K562 (cell line): ENCODE measurements at regions not wholly inside any gene's neighbourhood (a gene's known extent, or its start where the extent isn't known, plus 50 kb on each side); places are given as distances from the start of the nearest gene placed in this dataset.

ENCODE experiments used
- ATAC-seq: fragments of 200-7000 bp; cut with Tn5 transposase; 3 replicates; pipeline ENCODE4 v1.9.1; 2020; ENCODE audit warnings: moderate library complexity
- BruUV-seq: library from RNA; stranded (reverse); fragments of 400-500 nt; replicated peaks from 2 replicates; lab custom pipeline; 2021; lab: Mats Ljungman, UMichigan
- CTCF ChIA-PET: fragments of 300-600 bp; formaldehyde crosslinking; extraction: SDS; loops from one replicate; lab custom pipeline; 2021; ENCODE audit warnings: low intra/inter-chr PET ratio; lab: Yijun Ruan, JAX
- POLR2A ChIA-PET: fragments of 300-600, 350-650 bp; sonication (Branson Sonifier 250); formaldehyde crosslinking; extraction: SDS; loops from one replicate; lab custom pipeline; 2021; ENCODE audit warnings: antibody characterized with exemption, inconsistent platforms; lab: Yijun Ruan, JAX
- DNase-seq, 4 experiments: peaks; one replicate each; pipeline versions ENCODE4 v3.0.0 to v3.0.0-alpha.2; 2011 to 2018; ENCODE audit warnings: low spot score in 3 of 4, mixed read lengths in 3 of 4; ENCODE audit errors: extremely low read depth in 1 of 4
- FAIRE-seq: peaks from 2 replicates; lab custom pipeline; 2011; peaks lifted over from hg19 to GRCh38; lab: Jason Lieb, UNC
- H2AFZ ChIP-seq: 2 replicates; pipeline ENCODE4 v1.6.0; 2011; ENCODE audit warnings: low read depth, low read length, control low read depth, inconsistent platforms
- H3K27ac ChIP-seq: fragments of 200-600 bp; 3 replicates; pipeline ENCODE4 v1.8.0; 2011; ENCODE audit warnings: low read depth, mild to moderate bottlenecking, control low read depth, inconsistent platforms, low read length, moderate library complexity, mixed read lengths; ENCODE audit errors: extremely low read depth
- H3K27me3 ChIP-seq, 2 experiments: fragments of 300-600 bp in 1 of 2; 2 replicates in 1 of 2; 3 replicates in 1 of 2; pipeline versions ENCODE4 v1.6.0 to v1.8.0; 2011; ENCODE audit warnings: inconsistent platforms in 2 of 2, low read length in 2 of 2, mild to moderate bottlenecking in 1 of 2, mixed read lengths in 1 of 2, moderate library complexity in 1 of 2; ENCODE audit not compliant: control insufficient read depth in 2 of 2, insufficient read depth in 2 of 2
- H3K36me3 ChIP-seq: fragments of 300-600 bp; 3 replicates; pipeline ENCODE4 v1.8.0; 2011; ENCODE audit warnings: mild to moderate bottlenecking, low read length, inconsistent platforms; ENCODE audit not compliant: control insufficient read depth, insufficient read depth
- H3K4me1 ChIP-seq, 2 experiments: fragments of 200-600 bp in 1 of 2; replicated peaks in 1 of 2; 2 replicates in 1 of 2; 3 replicates in 1 of 2; pipeline versions ENCODE4 v1.5.1 to v1.8.0; 2011; ENCODE audit warnings: inconsistent platforms in 2 of 2, low read length in 2 of 2, mild to moderate bottlenecking in 1 of 2, mixed read lengths in 1 of 2, moderate library complexity in 1 of 2; ENCODE audit not compliant: control insufficient read depth in 2 of 2, insufficient read depth in 2 of 2
- H3K4me2 ChIP-seq: 2 replicates; pipeline ENCODE4 v1.6.1; 2011; ENCODE audit warnings: low read length, control low read depth, inconsistent platforms, mixed read lengths; ENCODE audit not compliant: insufficient read depth
- H3K4me3 ChIP-seq: fragments of 200-600 bp; sonication (generic), shearing (Covaris generic); 2 replicates; pipeline ENCODE4 v1.5.1; 2016; ENCODE audit warnings: control low read depth, inconsistent platforms
- H3K79me2 ChIP-seq: fragments of 200-600 bp; 3 replicates; pipeline ENCODE4 v1.8.0; 2011; ENCODE audit warnings: low read length, inconsistent platforms; ENCODE audit not compliant: control insufficient read depth, insufficient read depth
- H3K9ac ChIP-seq, 2 experiments: 2 replicates each; pipeline versions ENCODE4 v1.6.0 to v1.6.1; 2011; ENCODE audit warnings: low read depth in 2 of 2, low read length in 2 of 2, control low read depth in 1 of 2, inconsistent platforms in 1 of 2, mild to moderate bottlenecking in 1 of 2, mixed read lengths in 1 of 2; ENCODE audit not compliant: insufficient read depth in 1 of 2
- H3K9me1 ChIP-seq: one replicate; pipeline ENCODE4 v1.6.0; 2011; ENCODE audit warnings: inconsistent platforms, mild to moderate bottlenecking, low read length, moderate library complexity; ENCODE audit not compliant: control insufficient read depth, insufficient read depth
- H3K9me3 ChIP-seq: replicated peaks from 2 replicates; pipeline ENCODE4 v1.5.1; 2011; ENCODE audit warnings: low read depth, low read length, inconsistent platforms; ENCODE audit not compliant: control insufficient read depth, insufficient read depth
- H4K20me1 ChIP-seq: replicated peaks from 2 replicates; pipeline ENCODE4 v1.6.1; 2011; ENCODE audit warnings: low read length, inconsistent platforms, mixed read lengths; ENCODE audit not compliant: control insufficient read depth, insufficient read depth
- DMBX1 ChIP-seq: fragments of 250-450 bp; sonication (Bioruptor Pico); IDR thresholded peaks from 2 replicates; pipeline ENCODE4 v1.8.0; 2022; ENCODE audit warnings: inconsistent platforms, mild to moderate bottlenecking, moderate library complexity, borderline replicate concordance
- ELF2 ChIP-seq: fragments of 250-450 bp; sonication (Bioruptor Pico); IDR thresholded peaks from 2 replicates; pipeline ENCODE4 v1.5.0; 2021; ENCODE audit warnings: mild to moderate bottlenecking
- EP300 ChIP-seq: IDR thresholded peaks from 2 replicates; pipeline ENCODE4 v1.6.1; 2012; ENCODE audit warnings: low read length, improper control_type of control experiment
- GABPA ChIP-seq: fragments of 200-800 bp; sonication (Bioruptor generic); conservative IDR thresholded peaks from 2 replicates; pipeline ENCODE4 v1.6.1; 2016; ENCODE audit warnings: low read depth, missing genetic modification characterization, missing compliant biosample characterization
- ILF3 ChIP-seq: fragments of 450-650 bp; IDR thresholded peaks from 2 replicates; pipeline ENCODE4 v1.6.1; 2018; ENCODE audit warnings: antibody characterized with exemption, mild to moderate bottlenecking, moderate library complexity, borderline replicate concordance
- NR2F6 ChIP-seq: fragments of 450-650 bp; formaldehyde crosslinking; IDR thresholded peaks from 2 replicates; pipeline ENCODE4 v1.4.0; 2020; ENCODE audit warnings: mild to moderate bottlenecking
- NUFIP1 ChIP-seq: fragments of 450-650 bp; IDR thresholded peaks from 2 replicates; pipeline ENCODE4 v1.6.1; 2018; ENCODE audit not compliant: partially characterized antibody
- PHB2 ChIP-seq: fragments of 450-650 bp; IDR thresholded peaks from 2 replicates; pipeline ENCODE4 v1.6.1; 2017; ENCODE audit warnings: low read depth
- USF1 ChIP-seq: sonication (generic); formaldehyde crosslinking; IDR thresholded peaks from 2 replicates; pipeline ENCODE4 v1.9.0; 2022; ENCODE audit warnings: mild to moderate bottlenecking, missing genetic modification reagents
- ZBTB17 ChIP-seq: fragments of 450-650 bp; formaldehyde crosslinking; IDR thresholded peaks from 2 replicates; pipeline ENCODE4 v1.4.0; 2020; ENCODE audit warnings: mild to moderate bottlenecking
- ZKSCAN3 ChIP-seq: fragments of 250-450 bp; sonication (Bioruptor Pico); IDR thresholded peaks from 2 replicates; pipeline ENCODE4 v1.4.0; 2020
- ZNF280A ChIP-seq: fragments of 450-650 bp; IDR thresholded peaks from 2 replicates; pipeline ENCODE4 v1.6.1; 2018; ENCODE audit warnings: mild to moderate bottlenecking, low read depth; ENCODE audit not compliant: partially characterized antibody
- WGBS: fragments of 100-300 bp; shearing (Covaris generic); methylation state at CpG from one replicate; pipeline ENCODE4 v1.1.6; 2016; ENCODE audit warnings: low coverage, mixed read lengths; ENCODE audit not compliant: insufficient coverage; ENCODE audit errors: missing lambda C conversion rate; 5-methylcytosine and 5-hydroxymethylcytosine counted together
- in situ Hi-C: fragments of 300-500 bp; cut with MboI; formaldehyde crosslinking; loops from 4 replicates; pipeline ENCODE4 v1.15.0; 2018; ENCODE audit warnings: inconsistent platforms, mixed read lengths
- intact Hi-C: fragments of 100-400 bp; cut with micrococcal nuclease; formaldehyde crosslinking; loops from 2 replicates; pipeline ENCODE4 v1.14.2; 2022
- TF ChIP-seq, protein P1 (sequence below): fragments of 150-350 bp; conservative IDR thresholded peaks from 2 replicates; pipeline ENCODE4 v1.6.1; 2014; ENCODE audit warnings: low read length
- TF ChIP-seq, protein P2 (sequence below): fragments of 450-650 bp; formaldehyde crosslinking; conservative IDR thresholded peaks from 2 replicates; pipeline ENCODE4 v1.4.0; 2022; ENCODE audit warnings: mild to moderate bottlenecking, missing genetic modification characterization

GRCh38 chr1:229108598-229109201, 162.2 kb upstream of the RAB4A start (continued):
- TF ChIP-seq, protein P1, sequence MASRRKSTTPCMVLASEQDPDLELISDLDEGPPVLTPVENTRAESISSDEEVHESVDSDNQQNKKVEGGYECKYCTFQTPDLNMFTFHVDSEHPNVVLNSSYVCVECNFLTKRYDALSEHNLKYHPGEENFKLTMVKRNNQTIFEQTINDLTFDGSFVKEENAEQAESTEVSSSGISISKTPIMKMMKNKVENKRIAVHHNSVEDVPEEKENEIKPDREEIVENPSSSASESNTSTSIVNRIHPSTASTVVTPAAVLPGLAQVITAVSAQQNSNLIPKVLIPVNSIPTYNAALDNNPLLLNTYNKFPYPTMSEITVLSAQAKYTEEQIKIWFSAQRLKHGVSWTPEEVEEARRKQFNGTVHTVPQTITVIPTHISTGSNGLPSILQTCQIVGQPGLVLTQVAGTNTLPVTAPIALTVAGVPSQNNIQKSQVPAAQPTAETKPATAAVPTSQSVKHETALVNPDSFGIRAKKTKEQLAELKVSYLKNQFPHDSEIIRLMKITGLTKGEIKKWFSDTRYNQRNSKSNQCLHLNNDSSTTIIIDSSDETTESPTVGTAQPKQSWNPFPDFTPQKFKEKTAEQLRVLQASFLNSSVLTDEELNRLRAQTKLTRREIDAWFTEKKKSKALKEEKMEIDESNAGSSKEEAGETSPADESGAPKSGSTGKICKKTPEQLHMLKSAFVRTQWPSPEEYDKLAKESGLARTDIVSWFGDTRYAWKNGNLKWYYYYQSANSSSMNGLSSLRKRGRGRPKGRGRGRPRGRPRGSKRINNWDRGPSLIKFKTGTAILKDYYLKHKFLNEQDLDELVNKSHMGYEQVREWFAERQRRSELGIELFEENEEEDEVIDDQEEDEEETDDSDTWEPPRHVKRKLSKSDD: no peak
- TF ChIP-seq GABPA (tag) (no peak), NR2F6 (CRISPR knock-in tag) (no peak), ELF2 (CRISPR knock-in tag) (no peak), PHB2 (no peak)

DNA sequence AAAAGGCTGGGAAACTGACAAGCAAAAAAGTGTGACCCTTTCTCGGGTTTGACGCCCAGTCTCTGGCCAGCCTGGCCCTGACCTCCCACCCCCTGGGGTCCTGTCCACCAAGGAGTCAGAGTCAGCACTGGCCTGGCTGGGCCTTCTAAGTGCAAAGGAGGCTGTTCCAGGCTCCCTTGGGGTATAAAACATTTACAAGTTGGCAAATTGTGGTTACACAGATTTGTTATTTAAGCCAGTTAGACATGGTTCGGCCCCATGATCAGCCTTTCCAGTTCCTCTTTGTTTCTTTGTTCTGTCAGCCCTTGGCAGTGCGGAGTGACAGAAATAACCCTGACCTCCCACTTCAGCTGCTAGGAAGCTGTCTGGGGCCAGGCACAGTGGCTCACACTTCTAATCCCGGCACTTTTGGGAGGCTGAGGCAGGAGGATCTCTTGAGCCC, 161.6 kb upstream of the RAB4A start:
- H3K9ac ChIP-seq: no peak overlapping the region
- 1% methylated on average over 5 of the region's 5 CpGs for WGBS
- BruUV-seq: no TSS peak
- no peaks in the 10 kb centered on the region for H3K9me3 ChIP-seq
- DNase-seq (no peak), FAIRE-seq (no peak), ATAC-seq (no peak)
- no peaks in the 10 kb centered on the region for H3K9me1 ChIP-seq
- no peaks in the 10 kb centered on the region for H4K20me1 ChIP-seq
- no peaks in the 10 kb centered on the region for H3K36me3 ChIP-seq
- H3K79me2 ChIP-seq: no peaks in the 10 kb centered on the region
- intact Hi-C loops: no loop called here
- H3K4me3 ChIP-seq: no peak overlapping the region
- no peaks in the 10 kb centered on the region for H3K4me1 ChIP-seq
- H3K27ac ChIP-seq: no peak overlapping the region
- no peak overlapping the region for H3K4me2 ChIP-seq
- ChIA-PET CTCF (no interaction called here), POLR2A (interaction anchor here (0.8 to 1.6 kb wide), 2 partner anchors 12 to 17 kb away, joined by 3 to 4 read pairs; no protein-coding TSS in a partner anchor)
- H2AFZ ChIP-seq: no peak overlapping the region
- H3K27me3 ChIP-seq: peaks cover 15 to 21% of the 10 kb centered on the region in 2 experiments; a peak in 4 of 5 replicates
- in situ Hi-C loops: no loop called here
- TF ChIP-seq NR2F6 (CRISPR knock-in tag) (no peak), ZKSCAN3 (no peak), NUFIP1 (no peak), DMBX1 (no peak), EP300 (no peak), ZNF280A (no peak), USF1 (no peak), ZBTB17 (no peak), ILF3 (no peak)
- TF ChIP-seq, protein P2, sequence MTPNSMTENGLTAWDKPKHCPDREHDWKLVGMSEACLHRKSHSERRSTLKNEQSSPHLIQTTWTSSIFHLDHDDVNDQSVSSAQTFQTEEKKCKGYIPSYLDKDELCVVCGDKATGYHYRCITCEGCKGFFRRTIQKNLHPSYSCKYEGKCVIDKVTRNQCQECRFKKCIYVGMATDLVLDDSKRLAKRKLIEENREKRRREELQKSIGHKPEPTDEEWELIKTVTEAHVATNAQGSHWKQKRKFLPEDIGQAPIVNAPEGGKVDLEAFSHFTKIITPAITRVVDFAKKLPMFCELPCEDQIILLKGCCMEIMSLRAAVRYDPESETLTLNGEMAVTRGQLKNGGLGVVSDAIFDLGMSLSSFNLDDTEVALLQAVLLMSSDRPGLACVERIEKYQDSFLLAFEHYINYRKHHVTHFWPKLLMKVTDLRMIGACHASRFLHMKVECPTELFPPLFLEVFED (CRISPR knock-in tag): no peak
